Transverse colon (tissue), 4 donors: ENCODE measurements at regions not wholly inside any gene's neighbourhood (a gene's known extent, or its start where the extent isn't known, plus 50 kb on each side); places are given as distances from the start of the nearest gene placed in this dataset.

Experiments
- DNase-seq: peaks from one replicate; pipeline ENCODE4 v3.0.0-alpha.2; 2019
- H3K27ac ChIP-seq, 4 donors: fragments of 200-600 bp; sonication (generic); 2 replicates each; pipeline ENCODE4 v1.5.1; 2016 to 2018; ENCODE audit warnings: inconsistent platforms in 4 of 4
- H3K27me3 ChIP-seq: fragments of 200-600 bp; sonication (generic); 2 replicates; pipeline ENCODE4 v1.5.1; 2017; ENCODE audit warnings: inconsistent platforms
- H3K36me3 ChIP-seq, 4 donors: fragments of 200-600 bp; sonication (generic); 2 replicates each; pipeline ENCODE4 v1.5.1; 2017 to 2019; ENCODE audit warnings: inconsistent platforms in 4 of 4
- H3K4me1 ChIP-seq, 4 donors: fragments of 200-600 bp; sonication (generic); 2 replicates each; pipeline ENCODE4 v1.5.1; 2017 to 2020; ENCODE audit warnings: inconsistent platforms in 4 of 4
- H3K4me3 ChIP-seq, 4 donors: fragments of 200-600 bp; sonication (generic); 1 replicate in 1 of 4; 2 replicates in 3 of 4; pipeline versions ENCODE4 v1.5.1 to v1.6.1; 2017 to 2019; ENCODE audit warnings: inconsistent platforms in 4 of 4
- H3K9me3 ChIP-seq, 2 donors: fragments of 200-600 bp; sonication (generic); 2 replicates each; pipeline ENCODE4 v1.5.1; 2017 to 2019; ENCODE audit warnings: inconsistent platforms in 2 of 2
- EP300 ChIP-seq: sonication (generic); formaldehyde crosslinking; IDR thresholded peaks from one replicate; pipeline ENCODE4 v1.6.1; 2017; ENCODE audit warnings: antibody characterized with exemption, low read depth
- POLR2A ChIP-seq: fragments of 450-650 bp; IDR thresholded peaks from one replicate; pipeline ENCODE4 v1.6.1; 2016; ENCODE audit warnings: antibody characterized with exemption, mild to moderate bottlenecking, moderate library complexity
- POLR2AphosphoS5 ChIP-seq, 3 donors: sonication (generic); formaldehyde crosslinking; IDR thresholded peaks; one replicate each; pipeline ENCODE4 v1.6.1; 2016; ENCODE audit warnings: antibody characterized with exemption in 3 of 3
- WGBS, 2 donors: methylation state at CpG; one replicate each; pipeline ENCODE4 v1.1.5; 2018; ENCODE audit warnings: low coverage in 1 of 2; 5-methylcytosine and 5-hydroxymethylcytosine counted together
- in situ Hi-C, 4 donors: fragments of 200-750 bp; cut with MboI; loops; one replicate each; pipeline versions ENCODE4 v1.15.0 to v1.15.1; 2017; ENCODE audit warnings: low sequenced_read_pairs in 3 of 4, low pct_ligation_motif_present in 1 of 4, low pct_unique_long_range_greater_than_20kb in 1 of 4
- intact Hi-C: fragments of 100-400 bp; cut with DNase I; formaldehyde crosslinking; loops from one replicate; pipeline ENCODE4 v1.15.1; 2023; ENCODE audit warnings: low total_unique reads
- TF ChIP-seq, protein P1 (sequence below), 5 experiments: fragments of 200-600 bp in 3 of 5; fragments of 450-650 bp in 2 of 5; sonication (generic) in 3 of 5; IDR thresholded peaks; 1 replicate in 2 of 5; 2 replicates in 3 of 5; pipeline ENCODE4 v1.5.1; 2016 to 2017; ENCODE audit warnings: antibody characterized with exemption in 5 of 5, inconsistent platforms in 3 of 5, mild to moderate bottlenecking in 2 of 5, moderate library complexity in 1 of 5

- WGBS, 2 donors = 60 to 62% methylated on average over 6 to 20 of the region's 21 CpGs
- no peak overlapping the region for H3K4me3 ChIP-seq
- no peak for DNase-seq
- in situ Hi-C loops = no loop called here
- no peak for TF ChIP-seq POLR2A
- H3K27me3 ChIP-seq = peaks cover 77% of the 10 kb centered on the region
- H3K9me3 ChIP-seq = no peaks in the 10 kb centered on the region
- H3K4me1 ChIP-seq = no peaks in the 10 kb centered on the region
- no peaks in the 10 kb centered on the region for H3K36me3 ChIP-seq
- no peak overlapping the region for H3K27ac ChIP-seq
- intact Hi-C loops = no loop called here
Observed at GRCh38 chr10:100612601-100613595, 77.2 kb downstream of the HIF1AN start.

GRCh38 chr10:100613846-100614245, 78.1 kb downstream of the HIF1AN start:
- peaks cover 77% of the 10 kb centered on the region for H3K27me3 ChIP-seq
- intact Hi-C loops = no loop called here

GRCh38 chr10:100614429-100615095, 78.8 kb downstream of the HIF1AN start:
- TF ChIP-seq POLR2AphosphoS5 (IDR thresholded peaks at IDR 0.05) (no peak), POLR2A (no peak), EP300 (no peak)
- TF ChIP-seq, protein P1, sequence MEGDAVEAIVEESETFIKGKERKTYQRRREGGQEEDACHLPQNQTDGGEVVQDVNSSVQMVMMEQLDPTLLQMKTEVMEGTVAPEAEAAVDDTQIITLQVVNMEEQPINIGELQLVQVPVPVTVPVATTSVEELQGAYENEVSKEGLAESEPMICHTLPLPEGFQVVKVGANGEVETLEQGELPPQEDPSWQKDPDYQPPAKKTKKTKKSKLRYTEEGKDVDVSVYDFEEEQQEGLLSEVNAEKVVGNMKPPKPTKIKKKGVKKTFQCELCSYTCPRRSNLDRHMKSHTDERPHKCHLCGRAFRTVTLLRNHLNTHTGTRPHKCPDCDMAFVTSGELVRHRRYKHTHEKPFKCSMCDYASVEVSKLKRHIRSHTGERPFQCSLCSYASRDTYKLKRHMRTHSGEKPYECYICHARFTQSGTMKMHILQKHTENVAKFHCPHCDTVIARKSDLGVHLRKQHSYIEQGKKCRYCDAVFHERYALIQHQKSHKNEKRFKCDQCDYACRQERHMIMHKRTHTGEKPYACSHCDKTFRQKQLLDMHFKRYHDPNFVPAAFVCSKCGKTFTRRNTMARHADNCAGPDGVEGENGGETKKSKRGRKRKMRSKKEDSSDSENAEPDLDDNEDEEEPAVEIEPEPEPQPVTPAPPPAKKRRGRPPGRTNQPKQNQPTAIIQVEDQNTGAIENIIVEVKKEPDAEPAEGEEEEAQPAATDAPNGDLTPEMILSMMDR (IDR thresholded peaks at IDR 0.05) = no peak
- H3K4me1 ChIP-seq = no peaks in the 10 kb centered on the region

More at GRCh38 chr10:100613846-100614245, 78.1 kb downstream of the HIF1AN start:
- Histone ChIP-seq H3K4me3 (no peak overlapping the region), H3K9me3 (no peaks in the 10 kb centered on the region), H3K36me3 (no peaks in the 10 kb centered on the region), H3K4me1 (no peaks in the 10 kb centered on the region), H3K27ac (no peak overlapping the region)
- TF ChIP-seq, protein P1 (IDR thresholded peaks at IDR 0.05) = no peak
- TF ChIP-seq POLR2A (no peak), POLR2AphosphoS5 (IDR thresholded peaks at IDR 0.05) (no peak), EP300 (no peak)
- in situ Hi-C loops = no loop called here
- WGBS, 2 donors = 70 to 79% methylated on average over 8 of the region's 8 CpGs
- DNase-seq = no peak

GRCh38 chr10:100615241-100615640, 79.5 kb downstream of the HIF1AN start:
- Histone ChIP-seq H3K36me3 (no peaks in the 10 kb centered on the region), H3K9me3 (no peaks in the 10 kb centered on the region), H3K27ac (no peak overlapping the region), H3K27me3 (peaks cover 81% of the 10 kb centered on the region), H3K4me1 (no peaks in the 10 kb centered on the region), H3K4me3 (no peak overlapping the region)
- 84 to 86% methylated on average over 5 to 10 of the region's 10 CpGs for WGBS, 2 donors
- intact Hi-C loops = no loop called here
- in situ Hi-C loops = no loop called here
- no peak for TF ChIP-seq POLR2A
- TF ChIP-seq POLR2AphosphoS5 (IDR thresholded peaks at IDR 0.05) = no peak
- TF ChIP-seq, protein P1 (IDR thresholded peaks at IDR 0.05) = no peak
- no peak for TF ChIP-seq EP300
- no peak for DNase-seq

More at GRCh38 chr10:100614429-100615095, 78.8 kb downstream of the HIF1AN start:
- H3K27ac ChIP-seq = no peak overlapping the region
- no peak for DNase-seq
- in situ Hi-C loops = no loop called here
- H3K27me3 ChIP-seq = peaks cover 76% of the 10 kb centered on the region
- 55 to 61% methylated on average over 2 to 11 of the region's 11 CpGs for WGBS, 2 donors
- no peaks in the 10 kb centered on the region for H3K9me3 ChIP-seq
- H3K36me3 ChIP-seq = no peaks in the 10 kb centered on the region
- H3K4me3 ChIP-seq = no peak overlapping the region
- intact Hi-C loops = no loop called here
